ENCODE measurements at regions not wholly inside any gene's neighbourhood (a gene's known extent, or its start where the extent isn't known, plus 50 kb on each side); places are given as distances from the start of the nearest gene placed in this dataset.

- H3K4ac ChIP-seq (ENCODE audit: low read depth, low read length) = no peak overlapping the region
- H3K79me1 ChIP-seq (ENCODE audit: insufficient read depth, low read depth, low read length, poor library complexity, severe bottlenecking) = no peaks in the 10 kb centered on the region
- Mint-ChIP-seq H3K36me3 (ENCODE audit: insufficient read depth in 1 of 3, low read depth in 3 of 3) (no peaks in the 10 kb centered on the region), H3K9me3 (no peaks in the 10 kb centered on the region; a peak in 1 of 5 replicates), H3K27ac (no peak overlapping the region; a peak in 1 of 7 replicates), H3K4me1 (0 out of 4 replicates have a peak, but pooled peaks cover 0 to 5% of the 10 kb centered on the region in 2 experiments), H3K27me3 (ENCODE audit: low read depth) (no peaks in the 10 kb centered on the region), H3K4me3 (no peak overlapping the region)
- no peaks in the 10 kb centered on the region for H3K4me1 ChIP-seq (ENCODE audit: insufficient read depth, low read length)
- no peak for DNase-seq
- no peak overlapping the region for H2BK5ac ChIP-seq (ENCODE audit: insufficient read length, low read length)
- H4K5ac ChIP-seq (ENCODE audit: insufficient read length, low read depth, low read length) = no peak overlapping the region
- no peak overlapping the region for H2BK20ac ChIP-seq (ENCODE audit: low read depth, low read length, poor library complexity, severe bottlenecking)
- no peak overlapping the region for H2AFZ ChIP-seq (ENCODE audit: low read length)
- no peak overlapping the region for H3K23ac ChIP-seq (ENCODE audit: insufficient read length, low read depth, low read length)
- H2AK5ac ChIP-seq (ENCODE audit: insufficient read length, low read length) = no peak overlapping the region
- no peak overlapping the region for H4K91ac ChIP-seq (ENCODE audit: insufficient read length, low read depth, low read length)
- no CpG with 5 or more reads among the region's 8 CpGs for WGBS (ENCODE audit: extremely low coverage, insufficient read length, low lambda C conversion rate)
- H3K27ac ChIP-seq (ENCODE audit: insufficient read length, low read depth, low read length) = no peak overlapping the region
- H3K4me2 ChIP-seq (ENCODE audit: insufficient read depth, insufficient read length, low read length) = no peak overlapping the region
- H2BK12ac ChIP-seq (ENCODE audit: insufficient read length, low read depth, low read length) = no peak overlapping the region
- no peak overlapping the region for H3K18ac ChIP-seq (ENCODE audit: insufficient read length, low read depth, low read length)
- no peaks in the 10 kb centered on the region for H3K79me2 ChIP-seq (ENCODE audit: insufficient read depth, low read length)
- no peak overlapping the region for H3T11ph ChIP-seq (ENCODE audit: low read length)
- TF ChIP-seq, protein P1, sequence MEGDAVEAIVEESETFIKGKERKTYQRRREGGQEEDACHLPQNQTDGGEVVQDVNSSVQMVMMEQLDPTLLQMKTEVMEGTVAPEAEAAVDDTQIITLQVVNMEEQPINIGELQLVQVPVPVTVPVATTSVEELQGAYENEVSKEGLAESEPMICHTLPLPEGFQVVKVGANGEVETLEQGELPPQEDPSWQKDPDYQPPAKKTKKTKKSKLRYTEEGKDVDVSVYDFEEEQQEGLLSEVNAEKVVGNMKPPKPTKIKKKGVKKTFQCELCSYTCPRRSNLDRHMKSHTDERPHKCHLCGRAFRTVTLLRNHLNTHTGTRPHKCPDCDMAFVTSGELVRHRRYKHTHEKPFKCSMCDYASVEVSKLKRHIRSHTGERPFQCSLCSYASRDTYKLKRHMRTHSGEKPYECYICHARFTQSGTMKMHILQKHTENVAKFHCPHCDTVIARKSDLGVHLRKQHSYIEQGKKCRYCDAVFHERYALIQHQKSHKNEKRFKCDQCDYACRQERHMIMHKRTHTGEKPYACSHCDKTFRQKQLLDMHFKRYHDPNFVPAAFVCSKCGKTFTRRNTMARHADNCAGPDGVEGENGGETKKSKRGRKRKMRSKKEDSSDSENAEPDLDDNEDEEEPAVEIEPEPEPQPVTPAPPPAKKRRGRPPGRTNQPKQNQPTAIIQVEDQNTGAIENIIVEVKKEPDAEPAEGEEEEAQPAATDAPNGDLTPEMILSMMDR (conservative IDR thresholded peaks at IDR 0.05) = no peak
- no peaks in the 10 kb centered on the region for H3K9me3 ChIP-seq (ENCODE audit: control insufficient read depth, low read depth, low read length)
- H3K9ac ChIP-seq (ENCODE audit: extremely low read depth, insufficient read length, low read length) = no peak overlapping the region
- H3K14ac ChIP-seq (ENCODE audit: insufficient read depth, low read length) = no peak overlapping the region
- no peaks in the 10 kb centered on the region for H3K23me2 ChIP-seq (ENCODE audit: insufficient read length, low read depth, low read length, poor library complexity, severe bottlenecking)
- no peak overlapping the region for H3K56ac ChIP-seq (ENCODE audit: insufficient read length, low read depth, low read length)
- H2BK120ac ChIP-seq (ENCODE audit: low read depth, low read length, poor library complexity, severe bottlenecking) = no peak overlapping the region
- H2BK15ac ChIP-seq (ENCODE audit: low read depth, low read length) = no peak overlapping the region
- no peaks in the 10 kb centered on the region for H3K27me3 ChIP-seq (ENCODE audit: insufficient read depth, low read length)
- H4K20me1 ChIP-seq (ENCODE audit: control insufficient read depth, insufficient read depth, insufficient read length) = no peaks in the 10 kb centered on the region
- no peak overlapping the region for H4K8ac ChIP-seq (replicated peaks; ENCODE audit: insufficient read length, low read depth, low read length)
Observed at GRCh38 chr2:146392631-146393030, 1452.2 kb upstream of the ACVR2A start.
